ENCODE measurements at regions not wholly inside any gene's neighbourhood (a gene's known extent, or its start where the extent isn't known, plus 50 kb on each side); places are given as distances from the start of the nearest gene placed in this dataset.

GRCh38 chr10:62738916-62739315, 65.6 kb upstream of the ADO start:
- no peak for DNase-seq (ENCODE audit: low read depth, low spot score)

- DNase-seq (ENCODE audit: low read depth, low spot score): no peak
Observed at GRCh38 chr10:62740885-62741745, 63.4 kb upstream of the ADO start.

DNA sequence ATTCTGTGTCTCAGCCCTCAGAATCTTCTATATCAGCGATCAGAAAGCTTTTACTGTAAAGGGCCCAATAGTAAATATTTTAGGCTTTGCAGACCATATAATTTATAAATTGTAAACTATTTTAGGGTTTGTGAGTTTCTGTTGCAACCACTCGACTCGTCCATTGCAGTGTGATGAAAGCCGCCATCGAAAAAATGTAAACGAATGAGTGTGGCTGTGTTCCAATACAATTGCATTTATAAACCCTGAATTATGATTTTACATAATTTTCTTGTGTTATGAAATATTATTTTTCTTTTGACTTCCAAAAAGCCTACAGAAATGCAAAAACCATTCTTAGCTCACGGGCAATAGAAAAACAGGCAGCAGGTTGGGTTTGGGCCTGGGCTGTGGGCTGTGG, 62.5 kb upstream of the ADO start:
- DNase-seq (ENCODE audit: low read depth, low spot score): no peak

- DNase-seq (ENCODE audit: low read depth, low spot score): no peak
Observed at GRCh38 chr10:62742536-62743061, 61.9 kb upstream of the ADO start.

DNA sequence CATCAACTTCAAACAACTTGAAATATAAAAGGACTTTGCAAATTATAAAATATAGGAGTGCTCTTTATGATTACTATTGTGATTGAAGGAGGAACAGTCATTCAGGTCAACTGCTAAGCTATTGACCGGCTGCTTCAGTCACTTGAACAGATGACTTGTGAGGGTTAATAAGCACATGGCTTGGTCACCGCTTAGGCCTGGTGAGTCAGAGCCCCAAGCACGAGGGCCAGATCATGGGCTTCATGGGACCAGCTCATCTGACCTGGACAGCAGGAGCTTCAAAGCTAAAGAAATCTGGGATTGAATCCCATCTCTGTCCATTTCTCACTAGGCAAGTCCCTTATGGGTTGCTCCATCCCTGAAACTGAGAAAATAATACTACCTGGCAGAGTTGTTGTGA, 60.4 kb upstream of the ADO start:
- DNase-seq (ENCODE audit: low read depth, low spot score): no peak

DNA sequence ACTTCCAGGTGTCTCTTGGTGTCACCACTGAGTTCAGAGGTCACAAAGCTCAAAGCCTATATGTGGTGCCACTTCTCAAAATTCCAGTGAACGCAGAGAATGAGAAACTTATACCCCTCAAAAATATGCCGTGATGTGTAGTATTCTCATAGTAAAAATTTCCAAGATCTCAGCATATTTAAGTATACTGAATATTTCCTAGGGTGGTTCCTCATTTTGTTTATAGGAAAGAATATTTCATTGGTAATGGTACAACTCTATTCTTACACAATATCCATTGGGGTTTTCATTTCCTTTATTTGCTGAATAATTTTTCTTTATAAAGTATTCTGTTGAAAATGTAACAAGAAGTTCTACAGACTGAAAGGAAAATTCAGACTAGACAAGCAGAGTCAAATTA, 58.9 kb upstream of the ADO start:
- no peak for DNase-seq (ENCODE audit: low read depth, low spot score)

DNA sequence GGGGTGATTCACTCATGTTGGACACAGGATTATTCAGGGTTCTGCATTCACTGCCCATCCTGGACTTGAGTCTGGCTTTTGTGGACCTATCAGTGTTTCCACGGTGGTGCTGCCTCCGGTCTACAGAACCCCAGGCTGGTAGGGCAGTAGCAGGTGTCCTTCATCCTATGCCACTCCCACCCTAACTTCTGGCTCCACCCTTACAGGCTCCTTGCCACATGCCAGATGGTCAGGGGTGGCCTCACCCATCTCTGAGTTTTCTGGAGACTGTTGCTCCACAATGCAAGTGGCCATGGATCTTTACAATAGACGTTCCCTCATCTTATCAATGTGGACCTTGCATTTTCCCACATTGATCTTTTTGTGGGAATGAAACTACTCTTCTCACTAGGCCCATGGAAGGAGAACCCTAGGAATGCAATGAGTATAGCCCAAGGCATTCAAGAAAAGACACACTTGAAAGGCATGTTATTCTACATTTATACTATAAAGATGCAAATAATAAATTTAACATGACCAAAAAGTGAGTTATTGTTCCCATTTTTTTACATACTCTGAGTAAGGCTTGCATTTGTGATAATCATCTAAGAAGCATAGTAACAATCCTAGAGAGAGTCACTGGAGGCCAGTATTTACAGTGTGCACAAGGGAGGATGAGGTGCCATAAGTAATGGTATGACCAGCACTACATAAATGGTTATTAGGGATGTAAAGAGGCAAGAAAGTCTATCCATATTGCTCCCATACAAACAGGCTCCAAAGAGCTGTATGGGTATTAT, 57.4 kb upstream of the ADO start:
- no peak for DNase-seq (ENCODE audit: low read depth, low spot score)

- no peak for DNase-seq (ENCODE audit: low read depth, low spot score)
Observed at GRCh38 chr10:62748386-62748785, 56.1 kb upstream of the ADO start.

DNA sequence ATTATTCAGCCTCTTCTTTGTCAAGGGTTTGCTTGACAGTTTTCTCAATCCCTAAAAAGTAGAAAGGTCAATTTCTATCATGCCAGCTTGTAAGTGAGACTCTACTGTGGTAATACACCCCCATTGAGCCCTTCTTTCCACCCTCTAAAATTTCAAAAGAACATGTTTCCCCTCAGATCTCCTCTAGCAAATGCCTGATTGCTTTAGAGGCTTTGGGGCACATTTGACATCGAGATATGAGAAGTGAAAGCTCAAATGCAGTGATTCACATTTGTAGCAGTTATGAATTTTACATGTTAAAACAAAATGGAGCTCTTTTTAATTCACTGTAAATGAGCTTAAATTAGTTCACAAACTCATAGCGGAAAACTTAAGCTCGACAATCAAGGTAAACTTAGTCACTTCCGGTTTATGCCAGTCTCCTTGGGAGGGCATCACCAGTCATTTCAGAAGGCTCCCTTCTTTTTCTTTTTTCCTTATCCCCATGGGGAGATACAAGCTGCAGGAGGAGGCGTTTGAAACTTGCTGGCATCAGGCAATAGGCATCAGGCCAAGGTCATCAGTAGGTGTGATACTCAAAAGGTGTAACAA, 55.3 kb upstream of the ADO start:
- DNase-seq (ENCODE audit: low read depth, low spot score): no peak
